K562 (cell line): ENCODE measurements at regions not wholly inside any gene's neighbourhood (a gene's known extent, or its start where the extent isn't known, plus 50 kb on each side); places are given as distances from the start of the nearest gene placed in this dataset.

Source experiments
- ARID1B ChIP-seq: fragments of 450-650 bp; IDR thresholded peaks from 2 replicates; pipeline ENCODE4 v1.6.1; 2016; ENCODE audit warnings: antibody characterized with exemption, mild to moderate bottlenecking, inconsistent platforms
- ARID2 ChIP-seq: fragments of 450-650 bp; IDR thresholded peaks from 2 replicates; pipeline ENCODE4 v1.6.1; 2017; ENCODE audit warnings: antibody characterized with exemption, mild to moderate bottlenecking
- CTBP1 ChIP-seq: fragments of 450-650 bp; IDR thresholded peaks from 2 replicates; pipeline ENCODE4 v1.6.1; 2016; ENCODE audit warnings: borderline replicate concordance
- CXXC5 ChIP-seq: fragments of 250-450 bp; sonication (Bioruptor Pico); IDR thresholded peaks from 2 replicates; pipeline ENCODE4 v1.8.0; 2022; ENCODE audit warnings: inconsistent platforms, mild to moderate bottlenecking, moderate library complexity
- DMBX1 ChIP-seq: fragments of 250-450 bp; sonication (Bioruptor Pico); IDR thresholded peaks from 2 replicates; pipeline ENCODE4 v1.8.0; 2022; ENCODE audit warnings: inconsistent platforms, mild to moderate bottlenecking, moderate library complexity, borderline replicate concordance
- FOXK1 ChIP-seq: sonication (generic); formaldehyde crosslinking; IDR thresholded peaks from 2 replicates; pipeline ENCODE4 v1.8.0; 2022; ENCODE audit warnings: missing genetic modification reagents, mild to moderate bottlenecking, borderline replicate concordance
- FOXK2 ChIP-seq, 2 experiments: fragments of 450-650 bp; IDR thresholded peaks in 1 of 2; conservative IDR thresholded peaks in 1 of 2; 2 replicates each; pipeline ENCODE4 v1.6.1; 2016; ENCODE audit warnings: low read depth in 2 of 2, mild to moderate bottlenecking in 1 of 2
- HIVEP1 ChIP-seq: fragments of 250-450 bp; sonication (Bioruptor Pico); IDR thresholded peaks from 2 replicates; pipeline ENCODE4 v1.4.0; 2020; ENCODE audit warnings: mild to moderate bottlenecking
- JUN ChIP-seq, 2 experiments: sonication (generic) in 1 of 2; formaldehyde crosslinking in 1 of 2; IDR thresholded peaks; 2 replicates each; pipeline versions ENCODE4 v1.6.1 to v1.8.0; 2012 to 2022; ENCODE audit warnings: borderline replicate concordance in 2 of 2, mild to moderate bottlenecking in 2 of 2, improper control_type of control experiment in 1 of 2, low read depth in 1 of 2, low read length in 1 of 2, missing genetic modification reagents in 1 of 2
- JUND ChIP-seq, 2 experiments: IDR thresholded peaks; 2 replicates in 1 of 2; 3 replicates in 1 of 2; pipeline ENCODE4 v1.6.1; 2011; ENCODE audit warnings: borderline replicate concordance in 2 of 2, low read depth in 2 of 2, low read length in 2 of 2, improper control_type of control experiment in 1 of 2, missing biosample characterization in 1 of 2, missing genetic modification characterization in 1 of 2, missing genetic modification reagents in 1 of 2
- LCOR ChIP-seq: sonication (generic); formaldehyde crosslinking; IDR thresholded peaks from 2 replicates; pipeline ENCODE4 v1.8.0; 2022; ENCODE audit warnings: mild to moderate bottlenecking, missing genetic modification reagents
- MTA3 ChIP-seq: fragments of 450-650 bp; formaldehyde crosslinking; IDR thresholded peaks from 2 replicates; pipeline ENCODE4 v1.6.1; 2017; ENCODE audit warnings: mild to moderate bottlenecking, borderline replicate concordance
- NBN ChIP-seq: fragments of 450-650 bp; IDR thresholded peaks from 2 replicates; pipeline ENCODE4 v1.6.1; 2016; ENCODE audit warnings: low read depth, mild to moderate bottlenecking
- PCBP2 ChIP-seq: fragments of 200-400 bp; formaldehyde crosslinking; IDR thresholded peaks from 2 replicates; pipeline ENCODE4 v1.6.1; 2018; ENCODE audit warnings: low read length, low read depth, mild to moderate bottlenecking, moderate library complexity; ENCODE audit not compliant: poor library complexity, severe bottlenecking
- POLR2B ChIP-seq: fragments of 450-650 bp; IDR thresholded peaks from 2 replicates; pipeline ENCODE4 v1.6.1; 2018; ENCODE audit warnings: low read depth; ENCODE audit not compliant: partially characterized antibody
- TCFL5 ChIP-seq: fragments of 250-450 bp; sonication (Bioruptor Pico); conservative IDR thresholded peaks from 2 replicates; pipeline ENCODE4 v1.6.1; 2021; ENCODE audit warnings: mild to moderate bottlenecking, moderate library complexity, matching md5 sums
- TGIF2 ChIP-seq: sonication (generic); formaldehyde crosslinking; IDR thresholded peaks from 2 replicates; pipeline ENCODE4 v1.8.1; 2022; ENCODE audit warnings: mild to moderate bottlenecking, missing genetic modification reagents, moderate library complexity
- UBTF ChIP-seq, 2 experiments: IDR thresholded peaks; 2 replicates each; pipeline ENCODE4 v1.6.1; 2012; ENCODE audit warnings: improper control_type of control experiment in 2 of 2, low read depth in 2 of 2, low read length in 2 of 2, borderline replicate concordance in 1 of 2
- XRCC5 ChIP-seq: fragments of 200-400 bp; formaldehyde crosslinking; IDR thresholded peaks from 2 replicates; pipeline ENCODE4 v1.6.1; 2017; ENCODE audit warnings: low read depth, mild to moderate bottlenecking, low read length
- YY1 ChIP-seq, 3 experiments: IDR thresholded peaks; 2 replicates each; pipeline ENCODE4 v1.6.1; 2011; ENCODE audit warnings: low read length in 2 of 3, mild to moderate bottlenecking in 2 of 3, moderate library complexity in 2 of 3, borderline replicate concordance in 1 of 3, control low read depth in 1 of 3, low read depth in 1 of 3; ENCODE audit not compliant: insufficient read depth in 3 of 3, insufficient replicate concordance in 2 of 3, control insufficient read depth in 1 of 3, insufficient read length in 1 of 3; ENCODE audit errors: extremely low read depth in 1 of 3
- ZNF431 ChIP-seq: sonication (generic); formaldehyde crosslinking; IDR thresholded peaks from 2 replicates; pipeline ENCODE4 v1.8.0; 2022; ENCODE audit warnings: mild to moderate bottlenecking, missing genetic modification reagents
- ZNF445 ChIP-seq: fragments of 250-450 bp; sonication (Bioruptor Pico); IDR thresholded peaks from 2 replicates; pipeline ENCODE4 v1.4.0; 2020; ENCODE audit warnings: low read depth, mild to moderate bottlenecking, moderate library complexity
- ZNF507 ChIP-seq: conservative IDR thresholded peaks from 2 replicates; pipeline ENCODE4 v1.6.1; 2017; ENCODE audit warnings: missing genetic modification characterization, missing compliant biosample characterization
- ZNF561 ChIP-seq: fragments of 450-650 bp; formaldehyde crosslinking; conservative IDR thresholded peaks from 2 replicates; pipeline ENCODE4 v1.4.0; 2020; ENCODE audit warnings: mild to moderate bottlenecking, moderate library complexity

- TF ChIP-seq CXXC5 (peak; percentile 22; the same call in 1 of the 2 replicates), ARID2 (0 out of 2 replicates have a peak, but pooled peaks have one; percentile 54), JUN (IDR thresholded peaks at IDR 0.05; ENCODE audit: borderline replicate concordance, low read depth, low read length) (peak; percentile 98), JUN (CRISPR knock-in tag; IDR thresholded peaks at IDR 0.05; ENCODE audit: borderline replicate concordance) (peak; percentile 96; the same call in 1 of the 2 replicates), ZNF507 (tag) (no peak), TGIF2 (CRISPR knock-in tag) (no peak; the same call in 1 of the 2 replicates), PCBP2 (no peak), FOXK2 (conservative IDR thresholded peaks at IDR 0.05 in 1 of 2, IDR thresholded peaks at IDR 0.05 in 1 of 2; ENCODE audit: low read depth in 2 of 2) (peak; percentile 97 to 99), UBTF (IDR thresholded peaks at IDR 0.05; ENCODE audit: borderline replicate concordance in 1 of 2, low read depth in 2 of 2, low read length in 2 of 2) (0 out of 4 replicates have a peak, but pooled peaks have one; percentile 27 to 51), CTBP1 (peak; percentile 22; the same call in 1 of the 2 replicates), JUND (IDR thresholded peaks at IDR 0.05; ENCODE audit: borderline replicate concordance, low read depth, low read length) (peak; percentile 100), JUND (tag; IDR thresholded peaks at IDR 0.05; ENCODE audit: borderline replicate concordance, low read depth, low read length) (peak; percentile 99), MTA3 (peak; percentile 27; the same call in 1 of the 2 replicates), ZNF445 (CRISPR knock-in tag) (no peak), NBN (0 out of 2 replicates have a peak, but pooled peaks have one; percentile 28), TCFL5 (CRISPR knock-in tag) (no peak), POLR2B (no peak), FOXK1 (peak; percentile 93; the same call in 1 of the 2 replicates), ZNF431 (CRISPR knock-in tag) (no peak), ARID1B (peak; percentile 44), YY1 (IDR thresholded peaks at IDR 0.05; ENCODE audit: borderline replicate concordance in 1 of 3, control insufficient read depth in 1 of 3, extremely low read depth in 1 of 3, insufficient read depth in 3 of 3, insufficient read length in 1 of 3, insufficient replicate concordance in 2 of 3, low read depth in 1 of 3, low read length in 2 of 3) (peak in 2 of 3 experiments; percentile 66 to 68), LCOR (peak; percentile 77; the same call in 1 of the 2 replicates), ZNF561 (CRISPR knock-in tag) (no peak), DMBX1 (CRISPR knock-in tag) (no peak), HIVEP1 (CRISPR knock-in tag) (peak; percentile 20; the same call in 1 of the 2 replicates), XRCC5 (peak; percentile 57; the same call in 1 of the 2 replicates)
Observed at GRCh38 chr2:44087036-44087713, 81.5 kb upstream of the PPM1B start (continued).
